Left ventricle myocardium inferior (tissue), 1 donor: ENCODE measurements at regions not wholly inside any gene's neighbourhood (a gene's known extent, or its start where the extent isn't known, plus 50 kb on each side); places are given as distances from the start of the nearest gene placed in this dataset.

Source experiments
- DNase-seq: peaks from one replicate; pipeline ENCODE4 v3.0.0-alpha.2; 2020
- H3K27ac ChIP-seq: fragments of 200-600 bp; replicated peaks from 2 replicates; pipeline ENCODE4 v1.8.0; 2021
- H3K27me3 ChIP-seq: fragments of 200-600 bp; 2 replicates; pipeline ENCODE4 v1.8.0; 2021; ENCODE audit warnings: low read depth
- H3K36me3 ChIP-seq: fragments of 200-600 bp; 2 replicates; pipeline ENCODE4 v1.8.0; 2021
- H3K4me1 ChIP-seq: fragments of 200-600 bp; 2 replicates; pipeline ENCODE4 v1.8.0; 2021
- H3K4me3 ChIP-seq: fragments of 200-600 bp; 2 replicates; pipeline ENCODE4 v1.8.0; 2021; ENCODE audit warnings: mild to moderate bottlenecking, moderate library complexity
- H3K9me3 ChIP-seq: fragments of 200-600 bp; replicated peaks from 2 replicates; pipeline ENCODE4 v1.8.0; 2021
- CTCF ChIP-seq: fragments of 200-600 bp; IDR thresholded peaks from 2 replicates; pipeline ENCODE4 v1.8.0; 2021; ENCODE audit warnings: antibody characterized with exemption, mild to moderate bottlenecking, borderline replicate concordance
- intact Hi-C: fragments of 100-400 bp; cut with micrococcal nuclease; formaldehyde crosslinking; loops from one replicate; pipeline ENCODE4 v1.11.0; 2022
- donor health status: DM: no; HTN: yes; CAD: no; lungs with severe emphysema.

DNA sequence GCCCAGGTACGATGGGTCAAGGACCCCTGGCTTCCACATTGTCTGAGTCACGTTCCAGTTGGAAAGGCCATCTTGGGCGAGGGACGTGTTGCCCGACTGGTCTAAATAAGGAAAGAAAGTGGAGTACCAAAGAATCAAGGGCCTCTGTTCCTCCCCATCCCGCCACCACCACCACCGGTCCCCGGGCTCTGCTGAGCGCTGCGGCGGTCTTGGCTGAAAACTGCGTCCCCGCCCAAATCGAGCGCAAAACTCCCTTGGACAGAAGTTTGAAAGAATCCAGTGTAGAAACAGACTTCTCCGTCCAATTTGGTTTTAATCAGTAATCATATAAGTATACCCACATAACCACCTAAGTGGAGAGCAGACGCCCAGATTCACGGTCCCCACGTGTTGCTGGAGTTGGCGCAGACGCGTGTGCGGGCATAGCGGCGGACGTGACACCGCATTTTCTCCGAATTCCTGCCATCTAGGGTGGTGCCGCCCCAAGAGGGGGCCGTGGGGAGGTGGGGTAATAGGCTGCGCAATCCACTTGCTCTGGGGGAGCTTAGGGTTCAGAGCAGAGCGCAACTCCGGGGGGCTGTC lies 243.8 kb upstream of the TOPAZ1 start:
- H3K4me3 ChIP-seq: peak overlapping the region; percentile 67
- no peak for TF ChIP-seq CTCF
- no peak overlapping the region for H3K27ac ChIP-seq
- peaks cover 2% of the 10 kb centered on the region for H3K9me3 ChIP-seq
- no peak for DNase-seq
- peaks cover 100% of the 10 kb centered on the region for H3K27me3 ChIP-seq
- peaks cover 50% of the 10 kb centered on the region for H3K4me1 ChIP-seq
- no peaks in the 10 kb centered on the region for H3K36me3 ChIP-seq
- intact Hi-C loops: no loop called here

DNA sequence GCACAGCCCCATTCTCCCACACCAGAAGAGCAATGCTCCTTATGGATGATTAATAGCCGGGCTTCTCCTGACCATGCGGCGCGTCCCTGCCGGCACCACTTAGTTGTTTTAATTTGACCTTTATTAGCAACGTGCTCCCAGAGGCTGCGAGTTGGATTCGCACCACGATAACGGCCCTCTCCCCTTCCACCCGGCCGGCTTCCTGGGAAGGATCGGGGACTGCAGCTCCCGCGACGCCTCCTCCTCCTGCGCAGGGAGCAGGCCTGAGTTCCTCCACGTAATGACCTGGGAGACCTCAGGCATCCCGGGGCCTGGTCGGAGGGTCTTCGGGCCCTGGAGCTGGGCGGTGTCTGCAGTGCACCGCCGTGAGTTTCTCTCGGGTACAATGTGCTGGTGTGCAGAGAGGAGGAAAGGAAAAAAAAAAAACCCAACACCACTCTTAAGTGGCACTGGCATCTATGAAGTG lies 243.3 kb upstream of the TOPAZ1 start:
- Histone ChIP-seq H3K4me1 (peaks cover 50% of the 10 kb centered on the region), H3K4me3 (peak overlapping the region; percentile 67), H3K9me3 (no peaks in the 10 kb centered on the region), H3K27ac (no peak overlapping the region), H3K27me3 (peaks cover 100% of the 10 kb centered on the region), H3K36me3 (no peaks in the 10 kb centered on the region)
- DNase-seq: no peak
- intact Hi-C loops: no loop called here
- TF ChIP-seq CTCF: no peak

DNA sequence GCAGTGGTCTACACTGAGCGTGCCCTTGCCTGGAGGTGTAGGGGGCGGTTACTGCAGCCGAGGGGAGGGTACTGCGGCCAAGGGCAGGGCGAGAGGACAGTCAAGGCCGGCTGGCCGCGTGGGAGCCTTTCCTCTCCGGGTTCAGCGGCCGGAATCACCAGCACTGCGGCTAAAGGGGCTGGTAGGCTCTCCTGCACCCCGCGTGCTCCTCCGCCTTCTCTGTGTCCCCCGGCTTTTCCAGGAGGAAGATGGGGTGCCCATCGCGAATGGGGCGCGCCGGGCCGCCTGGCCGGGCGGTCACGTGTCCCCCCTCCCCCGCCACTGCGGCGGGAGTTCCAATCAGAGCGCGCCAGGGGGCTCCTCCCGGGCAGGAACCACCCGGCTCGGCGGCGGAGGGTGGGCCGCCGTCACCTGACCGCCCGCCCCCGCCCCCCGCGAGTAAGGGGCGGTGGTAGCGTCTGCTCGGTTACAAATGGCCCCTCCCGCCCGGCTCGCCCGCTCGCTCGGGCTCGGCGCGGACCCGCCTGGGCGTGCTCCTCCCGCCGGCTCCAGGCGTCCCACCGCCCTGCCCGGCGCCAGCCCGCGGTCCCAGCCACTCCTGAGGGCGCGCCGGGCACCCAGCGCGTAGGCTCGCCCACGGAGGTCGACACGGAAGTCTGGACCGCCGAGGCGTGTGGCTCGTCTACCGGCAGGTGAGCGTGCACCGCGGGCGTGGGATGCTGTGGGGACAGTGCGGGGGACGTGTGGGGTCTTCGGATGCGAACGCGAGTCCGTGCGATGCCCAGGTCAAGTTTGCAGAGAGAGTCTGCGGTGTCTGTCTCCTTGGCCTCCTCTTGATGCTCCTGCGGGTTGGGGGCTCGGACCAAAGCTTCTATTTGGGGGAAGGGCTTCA lies 242.6 kb upstream of the TOPAZ1 start:
- no peaks in the 10 kb centered on the region for H3K9me3 ChIP-seq
- peak overlapping the region; percentile 67 for H3K4me3 ChIP-seq
- TF ChIP-seq CTCF: no peak
- peaks cover 100% of the 10 kb centered on the region for H3K27me3 ChIP-seq
- H3K4me1 ChIP-seq: peaks cover 50% of the 10 kb centered on the region
- H3K36me3 ChIP-seq: no peaks in the 10 kb centered on the region
- H3K27ac ChIP-seq: no peak overlapping the region
- intact Hi-C loops: no loop called here
- no peak for DNase-seq

DNA sequence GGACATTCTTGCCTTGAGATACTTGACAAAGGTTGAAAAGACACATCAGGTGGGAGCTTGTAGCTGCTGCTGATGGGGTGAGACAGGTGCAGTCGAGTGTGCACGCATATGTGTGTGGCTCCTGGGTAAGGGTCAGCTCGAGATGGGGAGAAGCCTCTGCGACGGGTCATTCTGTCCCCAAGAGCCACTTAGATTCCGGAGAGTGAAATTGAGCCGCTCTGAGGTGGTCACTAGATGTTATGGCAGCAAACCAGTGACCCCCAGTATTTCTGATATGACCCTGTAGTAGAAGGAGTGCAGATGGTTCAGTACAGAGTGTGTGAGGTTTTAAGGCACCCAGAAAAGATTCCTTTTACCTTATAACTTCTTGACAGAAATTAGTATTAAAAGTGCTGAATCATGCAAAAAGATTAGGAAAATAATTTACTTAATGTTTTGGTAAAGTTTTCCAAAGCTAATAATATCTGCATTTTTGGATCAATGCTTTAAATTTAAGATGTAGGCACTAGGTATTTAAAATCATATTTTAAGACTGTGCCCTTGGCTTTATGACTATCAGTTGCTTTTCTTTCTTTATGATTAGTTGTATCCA lies 241.9 kb upstream of the TOPAZ1 start:
- DNase-seq: no peak
- no peak for TF ChIP-seq CTCF
- H3K9me3 ChIP-seq: no peaks in the 10 kb centered on the region
- peaks cover 47% of the 10 kb centered on the region for H3K4me1 ChIP-seq
- H3K27ac ChIP-seq: no peak overlapping the region
- H3K4me3 ChIP-seq: peak overlapping the region; percentile 67
- no peaks in the 10 kb centered on the region for H3K36me3 ChIP-seq
- H3K27me3 ChIP-seq: peaks cover 100% of the 10 kb centered on the region
- intact Hi-C loops: no loop called here

DNA sequence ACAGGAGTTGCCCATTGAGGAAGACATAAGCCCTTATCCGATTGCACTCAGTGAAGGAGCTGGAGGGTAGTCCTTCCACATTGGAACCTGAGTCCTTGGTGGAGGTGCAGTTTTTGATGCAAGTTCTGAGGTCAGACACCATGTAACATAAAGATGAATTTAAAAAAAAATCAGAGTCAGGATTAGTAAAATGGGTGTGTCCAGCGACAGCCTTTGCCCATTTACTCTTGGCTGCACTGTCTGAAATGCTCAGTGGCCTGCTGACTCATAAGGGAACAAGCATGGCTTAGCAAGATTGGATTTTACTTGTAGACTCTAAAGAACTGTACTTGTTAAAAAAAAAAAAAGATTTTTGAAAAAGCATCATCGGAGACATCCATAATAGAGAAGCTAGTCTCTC lies 241.1 kb upstream of the TOPAZ1 start:
- Histone ChIP-seq H3K4me3 (no peak overlapping the region), H3K27me3 (peaks cover 100% of the 10 kb centered on the region), H3K4me1 (peaks cover 39% of the 10 kb centered on the region), H3K36me3 (no peaks in the 10 kb centered on the region), H3K9me3 (no peaks in the 10 kb centered on the region), H3K27ac (no peak overlapping the region)
- intact Hi-C loops: no loop called here
- no peak for TF ChIP-seq CTCF
- no peak for DNase-seq
